Keratinocyte (primary cell): ENCODE measurements at regions not wholly inside any gene's neighbourhood (a gene's known extent, or its start where the extent isn't known, plus 50 kb on each side); places are given as distances from the start of the nearest gene placed in this dataset.
A peak's percentile ranks its signal among the peaks of the same experiment; 100 is the strongest.
"Not testable (repeated sequence)": the region's sequence is repeated elsewhere in the genome, so short reads cannot be mapped to it uniquely, and the experiment has no call there.

ENCODE experiments used
- DNase-seq: peaks from one replicate; pipeline ENCODE4 v3.0.0-alpha.2; 2011; ENCODE audit warnings: low read depth, missing footprints, low spot score
- FAIRE-seq: peaks from 2 replicates; lab custom pipeline; 2011; peaks lifted over from hg19 to GRCh38; lab: Jason Lieb, UNC
- H2AFZ ChIP-seq: 2 replicates; pipeline ENCODE4 v1.6.0; 2012; ENCODE audit warnings: low read length, control low read depth, inconsistent platforms; ENCODE audit not compliant: control insufficient read depth
- H3K27ac ChIP-seq: 2 replicates; pipeline ENCODE4 v1.5.1; 2011; ENCODE audit warnings: low read length; ENCODE audit not compliant: control insufficient read depth, insufficient read depth
- H3K27me3 ChIP-seq: 3 replicates; pipeline ENCODE4 v1.6.0; 2011; ENCODE audit warnings: low read length; ENCODE audit not compliant: control insufficient read depth, insufficient read depth; ENCODE audit errors: extremely low read depth
- H3K36me3 ChIP-seq, 2 experiments: 2 replicates in 1 of 2; 3 replicates in 1 of 2; pipeline ENCODE4 v1.5.1; 2011; ENCODE audit warnings: low read length in 2 of 2, mild to moderate bottlenecking in 1 of 2; ENCODE audit not compliant: control insufficient read depth in 2 of 2, insufficient read depth in 2 of 2; ENCODE audit errors: extremely low read depth in 1 of 2
- H3K4me1 ChIP-seq: 3 replicates; pipeline ENCODE4 v1.5.1; 2011; ENCODE audit warnings: low read length; ENCODE audit not compliant: control insufficient read depth, insufficient read depth; ENCODE audit errors: extremely low read depth
- H3K4me2 ChIP-seq: 3 replicates; pipeline ENCODE4 v1.6.0; 2011; ENCODE audit warnings: low read depth, low read length; ENCODE audit not compliant: control insufficient read depth, insufficient read depth; ENCODE audit errors: extremely low read depth
- H3K4me3 ChIP-seq, 3 experiments: fragments of 200-600 bp in 1 of 3; sonication (generic) in 1 of 3; 2 replicates in 2 of 3; 3 replicates in 1 of 3; pipeline ENCODE4 v1.5.1; 2011 to 2016; ENCODE audit warnings: low read length in 3 of 3, mild to moderate bottlenecking in 3 of 3, control low read depth in 2 of 3, inconsistent platforms in 1 of 3, low read depth in 1 of 3, mixed read lengths in 1 of 3, mixed run types in 1 of 3, moderate library complexity in 1 of 3; ENCODE audit not compliant: control insufficient read depth in 2 of 3, insufficient read depth in 2 of 3; ENCODE audit errors: extremely low read depth in 1 of 3
- H3K79me2 ChIP-seq: 2 replicates; pipeline ENCODE4 v1.6.0; 2012; ENCODE audit warnings: low read length; ENCODE audit not compliant: control insufficient read depth, insufficient read depth
- H3K9ac ChIP-seq: 3 replicates; pipeline ENCODE4 v1.6.0; 2011; ENCODE audit warnings: low read length; ENCODE audit not compliant: control insufficient read depth, insufficient read depth; ENCODE audit errors: extremely low read depth
- H3K9me1 ChIP-seq: 3 replicates; pipeline ENCODE4 v1.6.0; 2011; ENCODE audit warnings: low read length; ENCODE audit not compliant: control insufficient read depth, insufficient read depth; ENCODE audit errors: extremely low read depth
- H3K9me3 ChIP-seq: 2 replicates; pipeline ENCODE4 v1.5.1; 2012; ENCODE audit warnings: low read depth, low read length; ENCODE audit not compliant: control insufficient read depth
- H4K20me1 ChIP-seq: 3 replicates; pipeline ENCODE4 v1.6.0; 2011; ENCODE audit warnings: low read length; ENCODE audit not compliant: control insufficient read depth, insufficient read depth; ENCODE audit errors: extremely low read depth
- CTCF ChIP-seq, 3 experiments: IDR thresholded peaks in 1 of 3; conservative IDR thresholded peaks in 1 of 3; optimal IDR thresholded peaks in 1 of 3; 2 replicates in 2 of 3; 3 replicates in 1 of 3; pipeline versions ENCODE3 to v1.5.1; 2011; ENCODE audit warnings: low read length in 3 of 3, mild to moderate bottlenecking in 3 of 3, moderate library complexity in 2 of 3, control low read depth in 1 of 3, inconsistent platforms in 1 of 3; ENCODE audit not compliant: insufficient read depth in 2 of 3; ENCODE audit errors: extremely low read depth in 1 of 3
- EZH2 ChIP-seq: IDR thresholded peaks from one replicate; pipeline ENCODE4 v1.6.1; 2012; ENCODE audit warnings: inconsistent platforms, mild to moderate bottlenecking, low read length, moderate library complexity
- dilution Hi-C: fragments of 300-500 bp; cut with MboI; formaldehyde crosslinking; loops from one replicate; pipeline ENCODE4 v1.7.0; 2020; ENCODE audit warnings: low sequenced_read_pairs; ENCODE audit not compliant: extremely low pct_ligation_motif_present

- dilution Hi-C loops, result no loop called here
- peak; percentile 87 for DNase-seq
- Histone ChIP-seq H3K4me3 (no peak overlapping the region), H3K27me3 (no peaks in the 10 kb centered on the region), H3K79me2 (no peaks in the 10 kb centered on the region), H3K4me1 (peaks cover 21% of the 10 kb centered on the region), H3K27ac (peak overlapping the region; percentile 75), H3K9ac (peak overlapping the region; percentile 35), H2AFZ (peak overlapping the region; percentile 76), H3K4me2 (peak overlapping the region; percentile 49), H4K20me1 (no peaks in the 10 kb centered on the region), H3K9me1 (no peaks in the 10 kb centered on the region), H3K9me3 (peaks cover 9% of the 10 kb centered on the region), H3K36me3 (peaks cover 0 to 3% of the 10 kb centered on the region in 2 experiments)
- peak; percentile 98 for FAIRE-seq
- TF ChIP-seq EZH2, result no peak
- peak in 2 of 3 experiments; percentile 25 to 26 for TF ChIP-seq CTCF (optimal IDR thresholded peaks at IDR 0.05 in 1 of 3, IDR thresholded peaks at IDR 0.05 in 1 of 3, conservative IDR thresholded peaks at IDR 0.05 in 1 of 3; ENCODE audit: extremely low read depth in 1 of 3, insufficient read depth in 2 of 3, low read length in 3 of 3)
These were observed 505.3 kb upstream of the JAG1 start for GRCh38 chr20:11178946-11179654.

DNA sequence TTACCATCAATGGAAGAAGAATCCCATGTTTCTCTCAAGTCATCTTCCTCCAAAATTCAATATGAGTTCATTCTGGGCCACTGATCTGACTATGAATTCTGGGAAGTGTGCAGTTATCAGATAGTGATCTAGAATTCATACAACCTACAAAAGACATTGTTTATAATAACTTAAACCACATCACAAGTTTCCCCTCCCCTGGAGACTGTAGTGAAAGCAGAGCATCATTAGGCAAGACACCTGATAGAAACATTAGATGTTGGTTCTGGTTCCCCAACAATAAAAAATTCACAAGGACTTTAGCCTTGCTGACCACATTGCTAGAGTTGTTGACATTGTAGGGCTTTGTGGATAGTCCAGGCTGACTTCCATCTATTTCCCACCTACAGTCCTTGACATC, 506.4 kb upstream of the JAG1 start:
- Histone ChIP-seq H3K27me3 (no peaks in the 10 kb centered on the region), H3K79me2 (no peaks in the 10 kb centered on the region), H3K9me1 (no peaks in the 10 kb centered on the region), H2AFZ (no peak overlapping the region), H3K36me3 (peaks cover 0 to 3% of the 10 kb centered on the region in 2 experiments), H3K27ac (peak overlapping the region; percentile 75), H3K9ac (no peak overlapping the region), H3K9me3 (peaks cover 17% of the 10 kb centered on the region), H3K4me1 (peaks cover 21% of the 10 kb centered on the region), H4K20me1 (no peaks in the 10 kb centered on the region), H3K4me2 (no peak overlapping the region), H3K4me3 (no peak overlapping the region)
- dilution Hi-C loops, result no loop called here
- TF ChIP-seq CTCF (optimal IDR thresholded peaks at IDR 0.05 in 1 of 3, IDR thresholded peaks at IDR 0.05 in 1 of 3, conservative IDR thresholded peaks at IDR 0.05 in 1 of 3; ENCODE audit: extremely low read depth in 1 of 3, insufficient read depth in 2 of 3, low read length in 3 of 3), result no peak
- no peak for TF ChIP-seq EZH2
- DNase-seq (no peak), FAIRE-seq (peak; percentile 71)

DNA sequence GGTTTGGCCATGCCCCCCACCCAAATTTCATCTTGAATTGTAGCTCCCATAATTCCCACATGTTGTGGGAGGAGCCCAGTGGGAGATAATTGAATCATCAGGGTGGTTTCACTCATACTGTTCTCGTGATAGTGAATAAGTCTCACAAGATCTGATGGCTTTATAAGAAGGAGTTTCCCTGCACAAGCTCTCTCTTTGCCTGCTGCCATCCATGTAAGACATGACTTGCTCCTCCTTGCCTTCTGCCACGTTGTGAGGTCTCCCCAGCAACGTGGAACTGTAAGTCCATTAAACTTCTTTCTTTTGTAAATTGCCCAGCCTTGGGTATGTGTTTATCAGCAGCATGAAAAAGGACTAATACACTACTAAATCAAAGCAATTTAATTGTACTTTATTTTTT, 507.3 kb upstream of the JAG1 start:
- DNase-seq, H3K27me3 ChIP-seq, H3K79me2 ChIP-seq, H3K4me3 ChIP-seq, dilution Hi-C loops, H3K9me1 ChIP-seq, H3K9ac ChIP-seq, H4K20me1 ChIP-seq, H3K36me3 ChIP-seq, FAIRE-seq, H3K27ac ChIP-seq, H3K4me2 ChIP-seq, H2AFZ ChIP-seq: not testable (repeated sequence)
- Histone ChIP-seq H3K4me1 (peaks cover 24% of the 10 kb centered on the region), H3K9me3 (peaks cover 21% of the 10 kb centered on the region)
